Caco-2 (cell line): ENCODE measurements at regions not wholly inside any gene's neighbourhood (a gene's known extent, or its start where the extent isn't known, plus 50 kb on each side); places are given as distances from the start of the nearest gene placed in this dataset.

ENCODE experiments used
- BruUV-seq: library from RNA; stranded (reverse); fragments of 400-500 nt; replicated peaks from 2 replicates; lab custom pipeline; 2021; lab: Mats Ljungman, UMichigan
- CTCF ChIA-PET: fragments of 300-600 bp; sonication (Branson Sonifier 250); formaldehyde crosslinking; loops from one replicate; lab custom pipeline; 2022; ENCODE audit warnings: antibody characterized with exemption; lab: Charles Lee
- POLR2A ChIA-PET: fragments of 300-600 bp; sonication (Branson Sonifier 250); formaldehyde crosslinking; loops from one replicate; lab custom pipeline; 2022; ENCODE audit warnings: antibody characterized with exemption; lab: Charles Lee
- DNase-seq, 2 experiments: peaks; one replicate each; pipeline versions ENCODE4 v3.0.0 to v3.0.0-alpha.2; 2020 to 2022
- H3K27me3 ChIP-seq: replicated peaks from 2 replicates; pipeline ENCODE4 v1.6.0; 2011; ENCODE audit warnings: low read length; ENCODE audit not compliant: control insufficient read depth, insufficient read depth
- H3K36me3 ChIP-seq: 2 replicates; pipeline ENCODE4 v1.5.1; 2011; ENCODE audit warnings: low read length; ENCODE audit not compliant: control insufficient read depth, insufficient read depth
- H3K4me1 ChIP-seq: fragments of 250-450 bp; sonication (Bioruptor Pico); 2 replicates; pipeline ENCODE4 v1.5.1; 2020; ENCODE audit warnings: mild to moderate bottlenecking
- H3K4me3 ChIP-seq: 2 replicates; pipeline ENCODE4 v1.5.1; 2011; ENCODE audit warnings: low read depth, mild to moderate bottlenecking, control low read depth, low read length
- H3K9me3 ChIP-seq: fragments of 250-450 bp; sonication (Bioruptor Pico); 2 replicates; pipeline ENCODE4 v1.5.1; 2020; ENCODE audit warnings: mild to moderate bottlenecking, moderate library complexity
- H3K27ac Mint-ChIP-seq: one replicate; pipeline ENCODE4 v1.8.0; 2022; ENCODE audit warnings: mixed read lengths; ENCODE audit not compliant: unreplicated experiment
- H3K27me3 Mint-ChIP-seq: one replicate; pipeline ENCODE4 v1.8.0; 2022; ENCODE audit warnings: mixed read lengths; ENCODE audit not compliant: insufficient read depth, unreplicated experiment
- H3K36me3 Mint-ChIP-seq: one replicate; pipeline ENCODE4 v1.8.0; 2022; ENCODE audit warnings: mild to moderate bottlenecking, mixed read lengths; ENCODE audit not compliant: insufficient read depth, unreplicated experiment
- H3K4me1 Mint-ChIP-seq: one replicate; pipeline ENCODE4 v1.8.0; 2022; ENCODE audit warnings: low read depth, mixed read lengths; ENCODE audit not compliant: unreplicated experiment
- H3K4me3 Mint-ChIP-seq: one replicate; pipeline ENCODE4 v1.8.0; 2022; ENCODE audit warnings: mild to moderate bottlenecking, moderate library complexity, mixed read lengths; ENCODE audit not compliant: unreplicated experiment
- H3K9me3 Mint-ChIP-seq: one replicate; pipeline ENCODE4 v1.8.0; 2022; ENCODE audit warnings: mixed read lengths; ENCODE audit not compliant: unreplicated experiment
- CTCF ChIP-seq, 2 experiments: fragments of 200-600 bp in 1 of 2; IDR thresholded peaks; 1 replicate in 1 of 2; 2 replicates in 1 of 2; pipeline versions ENCODE4 v1.5.1 to v1.8.0; 2011 to 2022; ENCODE audit warnings: antibody characterized with exemption in 1 of 2, control low read depth in 1 of 2, inconsistent platforms in 1 of 2, low read depth in 1 of 2, low read length in 1 of 2, mild to moderate bottlenecking in 1 of 2, moderate library complexity in 1 of 2; ENCODE audit not compliant: insufficient read depth in 1 of 2, severe bottlenecking in 1 of 2, unreplicated experiment in 1 of 2
- intact Hi-C: fragments of 100-400 bp; cut with micrococcal nuclease; formaldehyde crosslinking; loops from one replicate; pipeline ENCODE4 v1.10.0; 2022; ENCODE audit not compliant: unreplicated experiment

- no peak overlapping the region for H3K4me3 Mint-ChIP-seq
- no peaks in the 10 kb centered on the region for H3K9me3 ChIP-seq
- TF ChIP-seq CTCF (IDR thresholded peaks at IDR 0.05; ENCODE audit: insufficient read depth in 1 of 2, low read depth in 1 of 2, low read length in 1 of 2, severe bottlenecking in 1 of 2, unreplicated experiment in 1 of 2), result no peak
- no peak for DNase-seq
- POLR2A ChIA-PET, result interaction anchor here (0.6 kb wide), 1 partner anchor 52 kb away, joined by 3 read pairs; no protein-coding TSS in a partner anchor
- no peaks in the 10 kb centered on the region for H3K36me3 ChIP-seq
- CTCF ChIA-PET, result interaction anchor here (0.5 to 1.4 kb wide), 5 partner anchors 28 to 285 kb away, joined by 3 to 7 read pairs (median 5); no protein-coding TSS in a partner anchor
- peaks cover 34% of the 10 kb centered on the region for H3K4me1 ChIP-seq
- no peaks in the 10 kb centered on the region for H3K36me3 Mint-ChIP-seq
- H3K9me3 Mint-ChIP-seq, result no peaks in the 10 kb centered on the region
- H3K27me3 Mint-ChIP-seq, result no peaks in the 10 kb centered on the region
- H3K4me1 Mint-ChIP-seq, result peaks cover 35% of the 10 kb centered on the region
- no peak overlapping the region for H3K27ac Mint-ChIP-seq
- no peaks in the 10 kb centered on the region for H3K27me3 ChIP-seq
- no TSS peak for BruUV-seq
- H3K4me3 ChIP-seq, result no peak overlapping the region
- intact Hi-C loops, result no loop called here
These were observed 118.8 kb upstream of the PARP11 start for GRCh38 chr12:3991798-3992580.

GRCh38 chr12:3990501-3991280 lies 117.5 kb upstream of the PARP11 start:
- no peak overlapping the region for H3K27ac Mint-ChIP-seq
- BruUV-seq, result no TSS peak
- ChIA-PET CTCF (interaction anchor here (0.8 to 2.0 kb wide), 3 partner anchors 27 to 286 kb away, joined by 4 to 7 read pairs (median 6); no protein-coding TSS in a partner anchor), POLR2A (no interaction called here)
- H3K36me3 ChIP-seq, result no peaks in the 10 kb centered on the region
- H3K27me3 ChIP-seq, result no peaks in the 10 kb centered on the region
- H3K9me3 Mint-ChIP-seq, result no peaks in the 10 kb centered on the region
- H3K4me3 ChIP-seq, result no peak overlapping the region
- H3K27me3 Mint-ChIP-seq, result no peaks in the 10 kb centered on the region
- H3K9me3 ChIP-seq, result no peaks in the 10 kb centered on the region; the same call in 1 of the 2 replicates
- peaks cover 33% of the 10 kb centered on the region for H3K4me1 ChIP-seq
- H3K4me1 Mint-ChIP-seq, result peaks cover 23% of the 10 kb centered on the region
- H3K36me3 Mint-ChIP-seq, result no peaks in the 10 kb centered on the region
- intact Hi-C loops, result no loop called here
- no peak for DNase-seq
- no peak overlapping the region for H3K4me3 Mint-ChIP-seq
- no peak for TF ChIP-seq CTCF (IDR thresholded peaks at IDR 0.05; ENCODE audit: insufficient read depth in 1 of 2, low read depth in 1 of 2, low read length in 1 of 2, severe bottlenecking in 1 of 2, unreplicated experiment in 1 of 2)

GRCh38 chr12:3989218-3989550 lies 116.0 kb upstream of the PARP11 start:
- Mint-ChIP-seq H3K9me3 (no peaks in the 10 kb centered on the region), H3K4me1 (peaks cover 20% of the 10 kb centered on the region), H3K27me3 (no peaks in the 10 kb centered on the region), H3K4me3 (no peak overlapping the region), H3K36me3 (no peaks in the 10 kb centered on the region), H3K27ac (peak overlapping the region; percentile 12)
- intact Hi-C loops, result no loop called here
- H3K27me3 ChIP-seq, result no peaks in the 10 kb centered on the region
- no peak overlapping the region for H3K4me3 ChIP-seq
- H3K36me3 ChIP-seq, result no peaks in the 10 kb centered on the region
- BruUV-seq, result no TSS peak
- DNase-seq, result peak in 1 of 2 experiments; percentile 70
- POLR2A ChIA-PET, result no interaction called here
- H3K4me1 ChIP-seq, result peaks cover 28% of the 10 kb centered on the region
- CTCF ChIA-PET, result interaction anchor here (1.2 to 1.6 kb wide), 2 partner anchors 103 to 288 kb away, joined by 5 to 6 read pairs; no protein-coding TSS in a partner anchor
- TF ChIP-seq CTCF (IDR thresholded peaks at IDR 0.05; ENCODE audit: insufficient read depth in 1 of 2, low read depth in 1 of 2, low read length in 1 of 2, severe bottlenecking in 1 of 2, unreplicated experiment in 1 of 2), result no peak
- peaks cover 6% of the 10 kb centered on the region for H3K9me3 ChIP-seq
